ENCODE measurements at regions not wholly inside any gene's neighbourhood (a gene's known extent, or its start where the extent isn't known, plus 50 kb on each side); places are given as distances from the start of the nearest gene placed in this dataset.

GRCh38 chr4:66160606-66161005 is 490.3 kb upstream of the EPHA5 start:
- intact Hi-C loops (cut with micrococcal nuclease), result no loop called here
- Mint-ChIP-seq H3K4me1 (ENCODE audit: insufficient read depth, unreplicated experiment) (no peaks in the 10 kb centered on the region), H3K4me3 (ENCODE audit: unreplicated experiment) (no peak overlapping the region), H3K9me3 (ENCODE audit: unreplicated experiment) (peaks cover 11% of the 10 kb centered on the region), H3K27ac (ENCODE audit: low read depth, unreplicated experiment) (no peak overlapping the region), H3K27me3 (ENCODE audit: insufficient read depth, unreplicated experiment) (no peaks in the 10 kb centered on the region), H3K36me3 (ENCODE audit: insufficient read depth, unreplicated experiment) (no peaks in the 10 kb centered on the region)
- no TSS peak for BruUV-seq (replicated peaks)
- ChIA-PET CTCF (no interaction called here), POLR2A (no interaction called here)
- TF ChIP-seq CTCF (IDR thresholded peaks at IDR 0.05; ENCODE audit: unreplicated experiment), result no peak
- DNase-seq (ENCODE audit: unreplicated experiment), result peak; percentile 6

- no TSS peak for BruUV-seq (replicated peaks)
- no peak for DNase-seq (ENCODE audit: unreplicated experiment)
- Mint-ChIP-seq H3K4me1 (ENCODE audit: insufficient read depth, unreplicated experiment) (no peaks in the 10 kb centered on the region), H3K27ac (ENCODE audit: low read depth, unreplicated experiment) (no peak overlapping the region), H3K36me3 (ENCODE audit: insufficient read depth, unreplicated experiment) (no peaks in the 10 kb centered on the region), H3K27me3 (ENCODE audit: insufficient read depth, unreplicated experiment) (no peaks in the 10 kb centered on the region), H3K9me3 (ENCODE audit: unreplicated experiment) (peaks cover 7% of the 10 kb centered on the region), H3K4me3 (ENCODE audit: unreplicated experiment) (no peak overlapping the region)
- intact Hi-C loops (cut with micrococcal nuclease), result no loop called here
- TF ChIP-seq CTCF (IDR thresholded peaks at IDR 0.05; ENCODE audit: unreplicated experiment), result no peak
- CTCF ChIA-PET, result no interaction called here
- POLR2A ChIA-PET, result no interaction called here
Measured at GRCh38 chr4:66157594-66157993, 487.3 kb upstream of the EPHA5 start.

- no peaks in the 10 kb centered on the region for H3K27me3 Mint-ChIP-seq (ENCODE audit: insufficient read depth, unreplicated experiment)
- no TSS peak for BruUV-seq (replicated peaks)
Measured at GRCh38 chr4:66130042-66130441, 459.8 kb upstream of the EPHA5 start.

GRCh38 chr4:66123831-66124413 is 453.6 kb upstream of the EPHA5 start:
- H3K4me3 Mint-ChIP-seq (ENCODE audit: unreplicated experiment), result no peak overlapping the region
- TF ChIP-seq CTCF (IDR thresholded peaks at IDR 0.05; ENCODE audit: unreplicated experiment), result no peak
- ChIA-PET CTCF (no interaction called here), POLR2A (no interaction called here)
- no TSS peak for BruUV-seq (replicated peaks)
- H3K36me3 Mint-ChIP-seq (ENCODE audit: insufficient read depth, unreplicated experiment), result no peaks in the 10 kb centered on the region
- intact Hi-C loops (cut with micrococcal nuclease), result no loop called here
- DNase-seq (ENCODE audit: unreplicated experiment), result no peak
- no peaks in the 10 kb centered on the region for H3K27me3 Mint-ChIP-seq (ENCODE audit: insufficient read depth, unreplicated experiment)
- H3K27ac Mint-ChIP-seq (ENCODE audit: low read depth, unreplicated experiment), result no peak overlapping the region
- no peaks in the 10 kb centered on the region for H3K4me1 Mint-ChIP-seq (ENCODE audit: insufficient read depth, unreplicated experiment)
- no peaks in the 10 kb centered on the region for H3K9me3 Mint-ChIP-seq (ENCODE audit: unreplicated experiment)

More at GRCh38 chr4:66130042-66130441, 459.8 kb upstream of the EPHA5 start:
- Mint-ChIP-seq H3K9me3 (ENCODE audit: unreplicated experiment) (no peaks in the 10 kb centered on the region), H3K36me3 (ENCODE audit: insufficient read depth, unreplicated experiment) (no peaks in the 10 kb centered on the region), H3K4me1 (ENCODE audit: insufficient read depth, unreplicated experiment) (no peaks in the 10 kb centered on the region), H3K4me3 (ENCODE audit: unreplicated experiment) (no peak overlapping the region), H3K27ac (ENCODE audit: low read depth, unreplicated experiment) (no peak overlapping the region)
- intact Hi-C loops (cut with micrococcal nuclease), result no loop called here
- no peak for DNase-seq (ENCODE audit: unreplicated experiment)
- ChIA-PET POLR2A (no interaction called here), CTCF (no interaction called here)
- TF ChIP-seq CTCF (IDR thresholded peaks at IDR 0.05; ENCODE audit: unreplicated experiment), result no peak
